HEK293T (cell line): ENCODE measurements at regions not wholly inside any gene's neighbourhood (a gene's known extent, or its start where the extent isn't known, plus 50 kb on each side); places are given as distances from the start of the nearest gene placed in this dataset.

Source experiments
- CTCF ChIA-PET: fragments of 350-600 bp; formaldehyde crosslinking; extraction: SDS; loops from one replicate; lab custom pipeline; 2021; ENCODE audit warnings: antibody characterized with exemption, inconsistent platforms; lab: Yijun Ruan, JAX
- POLR2A ChIA-PET: fragments of 350-600 bp; formaldehyde crosslinking; extraction: SDS; loops from one replicate; lab custom pipeline; 2020; ENCODE audit warnings: antibody characterized with exemption, inconsistent platforms; lab: Yijun Ruan, JAX
- DNase-seq: peaks from one replicate; pipeline ENCODE4 v3.0.0; 2012; ENCODE audit warnings: mixed read lengths; ENCODE audit errors: extremely low spot score
- ARNT ChIP-seq: fragments of 450-650 bp; IDR thresholded peaks from 2 replicates; pipeline ENCODE4 v1.6.1; 2017; ENCODE audit warnings: mild to moderate bottlenecking
- BHLHE40 ChIP-seq: fragments of 450-650 bp; IDR thresholded peaks from 2 replicates; pipeline ENCODE4 v1.6.1; 2016; ENCODE audit warnings: mild to moderate bottlenecking, moderate library complexity, borderline replicate concordance
- CTBP1 ChIP-seq: fragments of 450-650 bp; IDR thresholded peaks from 2 replicates; pipeline ENCODE4 v1.6.1; 2016; ENCODE audit warnings: borderline replicate concordance
- ELF4 ChIP-seq: fragments of 450-650 bp; IDR thresholded peaks from 2 replicates; pipeline ENCODE4 v1.6.1; 2017; ENCODE audit warnings: antibody characterized with exemption
- FOXA1 ChIP-seq: fragments of 450-650 bp; IDR thresholded peaks from 2 replicates; pipeline ENCODE4 v1.6.1; 2016; ENCODE audit warnings: mild to moderate bottlenecking
- FOXK2 ChIP-seq: fragments of 450-650 bp; IDR thresholded peaks from 2 replicates; pipeline ENCODE4 v1.6.1; 2016; ENCODE audit warnings: mild to moderate bottlenecking
- FOXM1 ChIP-seq: fragments of 450-650 bp; IDR thresholded peaks from 2 replicates; pipeline ENCODE4 v1.6.1; 2017; ENCODE audit warnings: mild to moderate bottlenecking, borderline replicate concordance
- HDGF ChIP-seq: fragments of 450-650 bp; IDR thresholded peaks from 2 replicates; pipeline ENCODE4 v1.6.1; 2017; ENCODE audit warnings: antibody characterized with exemption, borderline replicate concordance
- L3MBTL2 ChIP-seq: fragments of 450-650 bp; conservative IDR thresholded peaks from 2 replicates; pipeline ENCODE4 v1.6.1; 2016; ENCODE audit warnings: mild to moderate bottlenecking
- LEF1 ChIP-seq: fragments of 450-650 bp; IDR thresholded peaks from 2 replicates; pipeline ENCODE4 v1.6.1; 2017; ENCODE audit warnings: mild to moderate bottlenecking, borderline replicate concordance
- NFRKB ChIP-seq: fragments of 450-650 bp; IDR thresholded peaks from 2 replicates; pipeline ENCODE4 v1.6.1; 2016; ENCODE audit warnings: mild to moderate bottlenecking, moderate library complexity
- SP1 ChIP-seq: fragments of 450-650 bp; IDR thresholded peaks from 2 replicates; pipeline ENCODE4 v1.6.1; 2017
- SUZ12 ChIP-seq: fragments of 450-650 bp; IDR thresholded peaks from 2 replicates; pipeline ENCODE4 v1.6.1; 2016; ENCODE audit warnings: mild to moderate bottlenecking
- TARDBP ChIP-seq: fragments of 450-650 bp; IDR thresholded peaks from 2 replicates; pipeline ENCODE4 v1.6.1; 2016
- ZNF384 ChIP-seq: fragments of 450-650 bp; IDR thresholded peaks from 2 replicates; pipeline ENCODE4 v1.6.1; 2016
- TF ChIP-seq, protein P1 (sequence below): fragments of 450-650 bp; IDR thresholded peaks from 2 replicates; pipeline ENCODE4 v1.6.1; 2016

DNA sequence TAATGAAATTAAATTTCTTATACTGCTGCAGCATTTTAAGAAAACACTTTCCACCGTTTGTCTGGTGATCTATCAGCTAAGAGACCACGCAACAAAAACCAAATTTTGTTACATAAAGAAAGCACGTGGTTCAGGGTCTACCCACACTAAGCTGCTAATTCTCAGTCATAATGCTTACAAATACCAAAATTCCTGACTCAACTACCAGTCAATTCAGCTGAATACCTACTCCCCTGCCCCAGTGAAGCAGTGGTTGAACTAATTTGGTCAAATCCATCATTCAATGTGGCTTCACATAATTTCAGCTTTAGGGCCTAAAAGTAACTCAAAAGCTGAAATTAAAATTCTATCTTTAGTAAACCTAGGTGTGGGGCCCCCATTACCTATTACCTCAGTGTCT lies 468.6 kb upstream of the ARID1B start:
- ChIA-PET CTCF (no interaction called here), POLR2A (no interaction called here)
- TF ChIP-seq NFRKB (no peak), L3MBTL2 (no peak)
- no peak for DNase-seq

DNA sequence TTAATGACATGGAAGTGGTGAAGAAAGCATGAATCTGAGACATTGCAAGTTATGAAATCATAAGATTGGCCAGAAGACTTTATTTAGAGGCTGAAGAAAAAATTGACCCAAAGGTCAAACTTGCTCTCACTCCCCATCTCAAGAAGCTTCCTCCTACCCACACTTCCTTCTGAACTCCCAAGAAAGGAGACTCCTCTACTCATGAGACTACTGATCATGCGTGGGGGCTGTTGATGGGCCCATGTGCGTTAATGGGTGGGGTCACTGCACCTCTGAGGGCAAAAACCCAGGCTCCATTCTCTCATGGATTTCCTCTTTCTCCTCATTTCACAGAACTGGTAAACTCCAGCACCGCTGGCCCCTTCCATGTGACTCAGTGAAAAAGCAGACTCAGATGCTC lies 470.6 kb upstream of the ARID1B start:
- DNase-seq = no peak
- POLR2A ChIA-PET = no interaction called here
- CTCF ChIA-PET = no interaction called here
- TF ChIP-seq FOXK2 (no peak), L3MBTL2 (no peak), LEF1 (no peak), FOXA1 (no peak), CTBP1 (no peak), SUZ12 (no peak), NFRKB (no peak), TARDBP (no peak), FOXM1 (no peak), ELF4 (no peak), ARNT (no peak), HDGF (no peak)
- TF ChIP-seq, protein P1, sequence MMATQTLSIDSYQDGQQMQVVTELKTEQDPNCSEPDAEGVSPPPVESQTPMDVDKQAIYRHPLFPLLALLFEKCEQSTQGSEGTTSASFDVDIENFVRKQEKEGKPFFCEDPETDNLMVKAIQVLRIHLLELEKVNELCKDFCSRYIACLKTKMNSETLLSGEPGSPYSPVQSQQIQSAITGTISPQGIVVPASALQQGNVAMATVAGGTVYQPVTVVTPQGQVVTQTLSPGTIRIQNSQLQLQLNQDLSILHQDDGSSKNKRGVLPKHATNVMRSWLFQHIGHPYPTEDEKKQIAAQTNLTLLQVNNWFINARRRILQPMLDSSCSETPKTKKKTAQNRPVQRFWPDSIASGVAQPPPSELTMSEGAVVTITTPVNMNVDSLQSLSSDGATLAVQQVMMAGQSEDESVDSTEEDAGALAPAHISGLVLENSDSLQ = no peak

DNA sequence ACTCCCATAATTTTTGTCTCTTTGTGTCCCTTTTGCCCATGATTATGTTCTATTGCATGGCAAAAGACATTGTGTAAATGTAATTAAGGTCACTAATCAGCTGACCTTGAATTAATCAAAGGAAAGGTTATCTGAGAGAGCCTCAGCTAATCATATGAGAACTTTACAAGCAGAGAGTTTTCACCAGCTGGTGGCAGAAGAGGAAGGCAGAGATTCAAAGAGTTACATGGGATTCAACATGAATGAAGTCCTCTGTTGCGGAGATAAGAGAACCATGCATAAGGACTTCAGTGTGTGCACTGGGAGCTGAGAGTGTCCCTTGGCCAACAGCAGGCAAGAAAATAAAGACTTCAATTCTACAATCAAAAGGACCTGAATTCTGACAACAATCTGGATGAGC lies 494.1 kb upstream of the ARID1B start:
- DNase-seq = no peak
- CTCF ChIA-PET = no interaction called here
- no peak for TF ChIP-seq LEF1
- TF ChIP-seq TARDBP = no peak
- TF ChIP-seq CTBP1 = no peak
- TF ChIP-seq L3MBTL2 = no peak
- TF ChIP-seq FOXM1 = no peak
- TF ChIP-seq ELF4 = no peak
- TF ChIP-seq ARNT = no peak
- no peak for TF ChIP-seq ZNF384
- TF ChIP-seq BHLHE40 = no peak
- TF ChIP-seq NFRKB = no peak
- no peak for TF ChIP-seq SP1
- TF ChIP-seq FOXK2 = no peak
- no peak for TF ChIP-seq FOXA1
- TF ChIP-seq SUZ12 = no peak
- TF ChIP-seq HDGF = no peak
- TF ChIP-seq, protein P1 = no peak
- POLR2A ChIA-PET = interaction anchor here (0.5 kb wide), 1 partner anchor 1362 kb away, joined by 3 read pairs; no protein-coding TSS in a partner anchor

DNA sequence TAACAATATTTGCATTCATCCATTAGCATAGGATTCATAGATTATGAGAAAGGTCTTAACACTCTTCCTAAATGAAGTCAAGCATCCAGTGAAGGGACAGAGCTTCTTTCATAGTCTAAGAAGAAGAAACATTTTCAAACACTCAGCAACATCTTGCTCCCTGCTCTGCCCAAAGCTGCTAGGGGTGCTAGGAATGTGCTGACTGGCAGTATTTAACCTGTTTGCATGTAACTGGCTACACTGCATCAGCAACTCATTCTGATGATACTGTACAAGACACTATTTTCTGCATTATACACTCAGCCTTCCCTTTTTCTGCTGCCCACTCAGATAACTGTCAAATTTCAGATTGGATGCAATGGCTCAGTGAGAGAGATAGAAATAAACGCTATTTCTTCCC lies 495.1 kb upstream of the ARID1B start:
- DNase-seq = no peak
- ChIA-PET CTCF (no interaction called here), POLR2A (no interaction called here)
- TF ChIP-seq NFRKB (no peak), FOXA1 (no peak)
- TF ChIP-seq, protein P1 = no peak

DNA sequence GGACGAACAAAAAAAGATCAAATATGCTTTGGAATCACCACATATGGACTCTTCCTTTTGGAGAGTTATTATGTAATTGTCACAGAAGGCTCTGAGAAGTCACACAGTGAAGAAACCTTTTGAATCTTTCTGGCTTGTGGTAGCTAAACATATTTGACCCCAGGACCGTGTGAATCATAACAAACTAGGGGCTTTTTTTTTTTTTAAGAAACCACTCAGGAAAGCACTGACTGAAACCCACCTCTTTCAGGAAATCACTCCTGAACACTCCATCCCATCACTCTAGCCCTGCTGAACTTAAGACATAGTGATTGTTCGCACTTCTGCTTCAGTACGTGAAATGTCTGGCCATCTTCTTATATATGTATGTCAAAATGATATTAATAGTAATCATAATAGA lies 495.9 kb upstream of the ARID1B start:
- TF ChIP-seq ELF4 (no peak), BHLHE40 (no peak), FOXK2 (no peak), ARNT (no peak), SUZ12 (no peak), CTBP1 (no peak), FOXA1 (no peak), NFRKB (no peak), TARDBP (no peak), L3MBTL2 (no peak), HDGF (no peak), SP1 (no peak), LEF1 (no peak), FOXM1 (no peak), ZNF384 (no peak)
- TF ChIP-seq, protein P1 = no peak
- POLR2A ChIA-PET = no interaction called here
- CTCF ChIA-PET = no interaction called here

DNA sequence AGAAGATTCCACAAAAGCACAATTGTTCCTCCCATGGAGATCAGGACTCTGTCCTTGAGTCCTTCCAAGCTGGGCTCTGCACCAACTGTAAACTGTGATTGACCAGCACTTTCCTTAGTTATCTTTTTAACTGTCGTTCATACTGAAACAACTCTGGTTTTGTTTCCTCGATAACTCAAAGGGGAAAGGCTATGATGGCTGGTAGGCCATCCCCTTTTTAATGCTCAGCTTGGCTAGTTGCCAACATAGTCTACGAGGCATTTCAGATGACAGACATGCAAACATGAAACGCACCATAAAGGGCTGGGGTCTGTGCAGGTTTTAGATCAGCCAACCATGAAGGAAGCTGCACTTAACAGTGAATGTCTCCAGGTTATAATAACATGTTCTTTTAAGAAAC lies 497.1 kb upstream of the ARID1B start:
- POLR2A ChIA-PET = no interaction called here
- DNase-seq = no peak
- CTCF ChIA-PET = no interaction called here
- TF ChIP-seq LEF1 = no peak
- no peak for TF ChIP-seq ZNF384
- no peak for TF ChIP-seq FOXM1
- TF ChIP-seq ARNT = no peak
- no peak for TF ChIP-seq NFRKB
- TF ChIP-seq SUZ12 = no peak

More for the DNA sequence above, 495.9 kb upstream of the ARID1B start:
- DNase-seq = no peak
